ENCODE measurements at regions not wholly inside any gene's neighbourhood (a gene's known extent, or its start where the extent isn't known, plus 50 kb on each side); places are given as distances from the start of the nearest gene placed in this dataset. TPM values are rescaled to one million over a fixed set of nuclear protein-coding genes. Genes with fewer than 3 reads are reported as not detected.

- no peak for DNase-seq (ENCODE audit: low read depth in 2 of 3, low spot score in 2 of 3)
Measured at GRCh38 chr11:13907678-13908077, 54.8 kb upstream of the SPON1 start.

DNA sequence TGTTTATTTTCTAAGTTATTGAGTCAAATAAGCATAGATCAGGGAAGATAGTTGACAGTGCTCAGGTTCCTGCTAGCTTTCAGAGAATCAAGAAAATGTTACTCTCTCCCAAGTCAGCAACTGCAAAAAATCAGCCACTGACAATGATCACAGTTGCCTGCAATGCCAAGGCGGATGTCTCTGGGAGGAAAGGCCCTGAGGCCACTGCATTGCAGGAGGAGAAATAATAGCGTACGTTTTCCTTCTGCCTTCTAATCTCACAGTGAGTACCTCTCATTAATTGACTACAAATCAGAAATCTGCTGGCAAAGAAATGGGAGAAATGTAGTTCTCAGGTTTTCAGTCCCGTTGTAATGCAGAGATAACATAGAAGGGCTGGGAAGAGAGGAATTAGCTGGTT, 54.0 kb upstream of the SPON1 start:
- no peak for DNase-seq (ENCODE audit: low read depth in 2 of 3, low spot score in 2 of 3)

Small RNA genes in the stretch of these regions (small RNA-seq; reads per million reads assigned to genes)
- gene RNA5SP331 = not detected
